GM12875 (cell line): ENCODE measurements at regions not wholly inside any gene's neighbourhood (a gene's known extent, or its start where the extent isn't known, plus 50 kb on each side); places are given as distances from the start of the nearest gene placed in this dataset.
"Not testable (repeated sequence)": the region's sequence is repeated elsewhere in the genome, so short reads cannot be mapped to it uniquely, and the experiment has no call there.

Source experiments
- H3K4me3 ChIP-seq: one replicate; pipeline ENCODE4 v1.5.1; 2011; ENCODE audit warnings: low read depth, low read length, control low read depth
- TF ChIP-seq, protein P1 (sequence below): IDR thresholded peaks from 2 replicates; pipeline ENCODE4 v1.5.1; 2011; ENCODE audit warnings: low read depth, mild to moderate bottlenecking, control low read depth, inconsistent platforms, low read length, moderate library complexity, borderline replicate concordance; ENCODE audit not compliant: insufficient read depth

DNA sequence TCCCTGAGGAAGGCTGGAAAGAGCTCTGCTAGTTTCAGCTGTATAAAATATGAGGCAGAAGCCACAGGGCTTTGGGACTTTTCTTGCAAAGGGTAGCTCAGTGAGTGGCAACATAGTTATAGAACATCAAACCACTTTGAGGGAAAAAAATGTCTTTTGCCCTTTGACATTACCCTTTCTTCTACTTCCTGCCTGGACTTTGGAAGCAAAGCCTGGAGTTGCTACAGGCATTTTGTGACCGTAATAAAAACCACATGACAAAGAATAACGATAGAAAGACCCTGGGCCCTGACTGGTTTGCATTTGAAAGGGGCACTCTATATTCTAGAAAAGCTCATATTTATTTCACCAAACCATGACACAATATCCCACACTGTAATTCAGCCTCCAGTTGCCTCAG, 440.9 kb downstream of the DIRAS2 start:
- H3K4me3 ChIP-seq, result no peak overlapping the region
- TF ChIP-seq, protein P1, sequence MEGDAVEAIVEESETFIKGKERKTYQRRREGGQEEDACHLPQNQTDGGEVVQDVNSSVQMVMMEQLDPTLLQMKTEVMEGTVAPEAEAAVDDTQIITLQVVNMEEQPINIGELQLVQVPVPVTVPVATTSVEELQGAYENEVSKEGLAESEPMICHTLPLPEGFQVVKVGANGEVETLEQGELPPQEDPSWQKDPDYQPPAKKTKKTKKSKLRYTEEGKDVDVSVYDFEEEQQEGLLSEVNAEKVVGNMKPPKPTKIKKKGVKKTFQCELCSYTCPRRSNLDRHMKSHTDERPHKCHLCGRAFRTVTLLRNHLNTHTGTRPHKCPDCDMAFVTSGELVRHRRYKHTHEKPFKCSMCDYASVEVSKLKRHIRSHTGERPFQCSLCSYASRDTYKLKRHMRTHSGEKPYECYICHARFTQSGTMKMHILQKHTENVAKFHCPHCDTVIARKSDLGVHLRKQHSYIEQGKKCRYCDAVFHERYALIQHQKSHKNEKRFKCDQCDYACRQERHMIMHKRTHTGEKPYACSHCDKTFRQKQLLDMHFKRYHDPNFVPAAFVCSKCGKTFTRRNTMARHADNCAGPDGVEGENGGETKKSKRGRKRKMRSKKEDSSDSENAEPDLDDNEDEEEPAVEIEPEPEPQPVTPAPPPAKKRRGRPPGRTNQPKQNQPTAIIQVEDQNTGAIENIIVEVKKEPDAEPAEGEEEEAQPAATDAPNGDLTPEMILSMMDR, result no peak

DNA sequence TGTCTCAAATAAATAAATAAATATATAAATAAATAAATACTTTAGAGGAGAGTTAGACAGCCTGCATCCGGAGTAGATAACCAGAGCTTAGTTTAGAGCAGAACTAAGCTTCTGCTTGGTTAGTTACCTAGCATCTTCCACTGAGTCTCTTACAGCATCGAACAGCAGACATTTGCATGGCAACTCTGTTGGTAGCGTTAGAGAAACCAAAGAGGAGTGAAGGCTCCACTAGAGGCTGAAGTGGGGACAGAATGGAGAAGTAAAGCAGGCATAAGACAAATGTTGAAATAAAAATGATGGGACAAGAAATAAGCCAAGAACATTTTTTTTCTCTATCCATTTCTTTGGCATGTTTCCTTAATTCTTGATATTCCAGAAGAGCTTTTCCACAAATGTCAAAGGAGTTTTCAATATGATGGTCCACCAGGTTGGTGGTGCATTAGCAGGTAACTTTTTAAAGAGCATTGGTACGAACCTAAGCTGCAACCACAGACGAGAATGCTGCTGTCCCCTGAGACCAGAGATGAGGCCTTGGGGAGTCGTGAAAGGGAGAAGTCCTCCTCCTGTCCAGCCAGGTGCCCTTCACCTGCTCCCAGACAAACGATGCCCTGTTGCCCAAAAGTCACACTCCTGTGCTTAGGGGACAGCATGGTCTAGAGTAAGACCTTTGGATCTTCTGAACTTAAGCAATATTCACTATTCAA, 438.3 kb downstream of the DIRAS2 start:
- H3K4me3 ChIP-seq, result no peak overlapping the region
- TF ChIP-seq, protein P1, result no peak

DNA sequence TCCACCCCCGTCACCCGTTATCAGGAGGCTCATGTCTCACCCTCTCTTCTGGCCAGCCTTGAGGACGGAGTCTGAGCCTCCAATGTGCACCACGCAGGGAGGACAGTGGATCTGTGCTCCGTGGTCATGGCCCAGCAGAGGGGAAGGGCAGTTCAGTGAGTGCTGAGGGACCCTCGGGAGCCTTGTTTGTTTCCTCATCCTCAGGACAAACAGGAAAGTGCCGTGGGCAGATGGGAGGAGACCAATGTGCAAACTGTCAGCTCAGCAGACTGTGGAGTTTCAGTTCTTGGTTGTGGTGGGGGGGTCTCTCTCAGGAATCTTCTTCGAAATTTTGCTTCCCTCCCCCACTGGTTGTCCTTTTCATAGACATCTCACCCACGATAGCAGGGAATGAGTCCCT, 429.6 kb downstream of the DIRAS2 start:
- H3K4me3 ChIP-seq, result peak overlapping the region; percentile 10

DNA sequence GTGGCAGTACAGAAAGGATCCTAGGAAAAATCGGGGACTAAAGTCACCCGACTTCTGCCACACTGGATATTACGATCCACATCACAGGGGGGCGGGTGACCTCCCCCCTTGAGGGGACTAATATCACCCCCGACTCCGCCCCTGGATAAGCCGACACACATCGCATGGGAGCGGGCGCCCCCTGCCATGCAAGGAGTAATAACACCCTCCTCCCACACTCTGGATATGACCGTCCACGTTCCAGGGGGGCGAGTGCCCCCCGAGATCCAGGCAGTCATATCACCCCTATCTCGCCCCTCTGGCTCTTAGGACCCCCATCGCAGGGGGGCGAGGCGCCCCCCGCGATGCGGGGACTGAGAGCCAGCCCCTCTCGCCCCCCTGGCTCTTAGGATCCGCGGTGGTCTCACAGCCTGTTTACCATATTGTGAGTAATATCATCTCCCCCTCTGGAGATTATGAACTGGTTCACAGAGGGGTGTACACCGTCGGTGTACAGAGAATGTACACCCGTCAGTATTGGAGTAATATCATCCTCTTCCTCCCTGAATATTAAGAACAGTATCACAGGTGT, 423.0 kb downstream of the DIRAS2 start:
- H3K4me3 ChIP-seq, result no peak overlapping the region
- TF ChIP-seq, protein P1, result peak; percentile 74

DNA sequence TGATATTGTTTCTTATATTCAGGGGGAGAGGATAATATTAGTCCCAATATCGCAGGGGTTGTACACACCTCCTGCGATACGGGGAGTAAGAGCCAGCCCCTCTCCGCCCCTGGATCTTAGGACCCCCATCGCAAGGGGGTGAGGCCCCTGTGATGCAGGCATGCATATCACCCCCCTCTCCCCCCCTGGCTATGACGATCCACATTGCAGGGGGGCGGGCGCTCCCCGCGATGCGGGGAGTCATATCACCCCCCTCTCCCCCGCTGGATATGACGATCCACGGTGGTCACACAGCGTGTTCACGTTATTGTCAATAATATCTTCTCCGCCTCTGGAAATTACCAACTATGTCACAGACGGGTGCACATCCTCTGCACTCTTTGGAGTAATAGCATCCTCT, 420.7 kb downstream of the DIRAS2 start:
- H3K4me3 ChIP-seq, result not testable (repeated sequence)

DNA sequence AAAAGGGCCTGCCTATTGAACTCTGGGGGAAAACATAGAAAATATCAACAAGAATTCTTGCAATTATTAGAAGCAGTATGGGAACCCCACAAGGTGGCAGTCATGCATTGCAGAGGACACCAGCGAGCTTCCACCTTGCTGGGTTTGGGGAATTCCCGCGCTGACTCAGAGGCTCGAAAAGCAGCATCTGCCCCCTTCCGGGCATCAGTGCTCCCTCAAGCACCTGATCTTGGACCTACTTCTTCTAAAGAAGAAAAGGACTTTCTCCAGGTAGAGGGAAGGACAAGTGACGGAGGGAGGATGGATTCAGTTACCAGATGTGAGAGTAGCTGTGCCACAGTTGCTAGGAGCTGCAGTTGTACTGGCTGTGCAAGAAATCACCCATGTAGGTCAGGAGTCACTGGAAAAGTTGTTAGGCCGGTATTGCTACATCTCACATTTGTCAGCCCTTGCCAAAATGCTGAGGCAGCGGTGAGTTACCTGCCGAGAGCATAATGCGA, 415.7 kb downstream of the DIRAS2 start:
- TF ChIP-seq, protein P1, result peak; percentile 42; the same call in 1 of the 2 replicates

DNA sequence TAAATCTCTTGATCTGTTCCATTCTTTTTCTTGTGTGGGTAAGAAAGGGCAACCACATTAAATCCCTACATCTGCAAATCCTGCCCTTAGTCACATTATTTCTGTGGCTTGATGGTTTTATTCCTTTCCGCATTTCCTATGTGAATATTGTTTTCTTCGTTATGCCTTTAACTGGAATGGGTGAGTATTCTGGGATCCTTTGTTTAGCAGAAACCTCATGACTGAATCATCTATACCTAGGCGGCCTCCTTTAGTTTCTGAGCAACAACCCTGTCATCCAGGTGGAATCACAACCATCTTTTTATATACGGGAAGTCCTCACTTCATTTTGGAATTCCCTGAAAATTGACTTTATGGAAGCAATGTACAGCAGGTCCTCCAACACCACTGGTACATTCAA, 409.5 kb downstream of the DIRAS2 start:
- H3K4me3 ChIP-seq, result not testable (repeated sequence)

More for the DNA sequence above, 415.7 kb downstream of the DIRAS2 start:
- not testable (repeated sequence) for H3K4me3 ChIP-seq

DNA sequence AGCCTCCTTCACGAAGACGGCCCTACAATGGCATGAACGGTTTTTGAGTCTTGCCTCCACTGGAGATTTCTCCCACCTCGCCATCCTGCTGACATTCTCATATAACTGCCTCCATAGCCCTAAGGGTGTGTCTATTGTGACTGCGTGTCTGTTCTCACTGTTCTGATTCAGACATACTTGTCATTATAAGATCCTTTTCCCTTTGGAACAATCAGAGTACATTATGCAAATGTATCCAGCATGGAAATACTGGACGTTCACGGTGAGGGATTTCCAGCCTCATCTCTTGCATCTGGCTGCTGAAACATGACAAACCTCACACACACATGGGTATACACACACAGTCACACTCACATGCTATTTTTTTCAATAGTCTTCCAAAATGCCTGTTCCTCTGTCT, 402.1 kb downstream of the DIRAS2 start:
- TF ChIP-seq, protein P1, result no peak
- H3K4me3 ChIP-seq, result no peak overlapping the region
